Activated CD4-positive, CD25-positive, alpha-beta regulatory T cell treated with anti-CD3 and anti-CD28 coated beads, Interleukin-2, amount 50 U/mL, for 24 hours (primary cell): ENCODE measurements at regions not wholly inside any gene's neighbourhood (a gene's known extent, or its start where the extent isn't known, plus 50 kb on each side); places are given as distances from the start of the nearest gene placed in this dataset.

Source experiments
- ATAC-seq, 2 donors: fragments of 150-1000 bp; cut with Tn5 transposase; one replicate each; pipeline ENCODE4 v1.10.0; 2021; ENCODE audit warnings: mild to moderate bottlenecking in 1 of 2, moderate library complexity in 1 of 2

DNA sequence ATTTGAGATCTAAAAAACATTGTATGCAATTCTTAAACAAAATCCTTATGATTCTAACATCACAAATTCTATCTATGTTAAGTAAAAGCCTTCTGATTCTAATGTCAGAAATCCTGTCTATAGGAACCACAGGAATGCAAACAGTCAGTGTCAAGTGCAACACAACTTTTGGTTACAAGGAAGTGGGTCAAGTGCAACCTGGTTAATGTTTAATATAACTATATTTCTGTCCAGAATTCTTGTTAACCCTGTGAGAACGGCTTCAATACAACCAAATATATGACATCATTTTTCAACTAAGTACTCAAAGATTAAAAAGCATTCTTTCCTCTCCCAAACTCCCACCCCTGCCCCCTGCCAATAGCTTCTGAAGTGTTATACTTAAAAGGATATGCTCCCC is 107.9 kb upstream of the PLEKHA5 start:
- no peak for ATAC-seq

DNA sequence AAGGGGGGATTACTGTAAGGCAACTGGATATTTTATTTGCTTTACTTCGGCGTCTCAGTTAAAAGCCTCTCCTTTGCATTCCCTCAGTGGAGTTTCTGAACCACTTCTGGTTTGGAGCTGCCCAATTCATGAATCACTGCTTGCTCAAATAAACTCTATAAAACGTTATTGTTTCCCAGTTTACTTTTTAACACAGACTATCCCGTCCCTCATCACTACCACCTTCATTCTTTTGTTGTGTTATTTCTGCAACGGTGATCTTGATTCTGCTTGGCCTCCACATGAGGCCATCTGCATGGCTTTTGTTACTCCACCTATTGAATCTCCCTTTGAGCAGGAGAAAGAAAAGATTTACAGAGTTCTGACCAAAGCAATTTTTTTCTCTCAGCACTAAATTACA is 104.0 kb upstream of the PLEKHA5 start:
- ATAC-seq = no peak

DNA sequence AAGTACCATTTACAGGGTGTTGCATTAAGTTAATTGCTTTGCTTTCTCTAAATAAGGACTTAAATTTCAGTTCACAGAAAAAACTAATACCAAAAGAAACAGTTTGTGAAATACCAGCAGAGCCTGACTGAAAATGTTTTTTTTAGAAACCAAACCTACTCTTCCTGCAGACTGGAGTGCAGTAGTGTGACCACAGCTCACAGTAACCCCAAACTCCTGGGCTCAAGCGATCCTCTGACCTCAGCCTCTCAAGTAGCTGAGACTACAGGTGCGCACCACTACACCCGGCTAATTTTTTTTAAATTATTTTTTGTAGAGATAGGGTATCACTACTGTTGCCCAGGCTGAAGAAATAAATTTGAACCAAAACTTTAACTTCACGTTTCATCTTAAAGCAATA is 103.5 kb upstream of the PLEKHA5 start:
- no peak for ATAC-seq

DNA sequence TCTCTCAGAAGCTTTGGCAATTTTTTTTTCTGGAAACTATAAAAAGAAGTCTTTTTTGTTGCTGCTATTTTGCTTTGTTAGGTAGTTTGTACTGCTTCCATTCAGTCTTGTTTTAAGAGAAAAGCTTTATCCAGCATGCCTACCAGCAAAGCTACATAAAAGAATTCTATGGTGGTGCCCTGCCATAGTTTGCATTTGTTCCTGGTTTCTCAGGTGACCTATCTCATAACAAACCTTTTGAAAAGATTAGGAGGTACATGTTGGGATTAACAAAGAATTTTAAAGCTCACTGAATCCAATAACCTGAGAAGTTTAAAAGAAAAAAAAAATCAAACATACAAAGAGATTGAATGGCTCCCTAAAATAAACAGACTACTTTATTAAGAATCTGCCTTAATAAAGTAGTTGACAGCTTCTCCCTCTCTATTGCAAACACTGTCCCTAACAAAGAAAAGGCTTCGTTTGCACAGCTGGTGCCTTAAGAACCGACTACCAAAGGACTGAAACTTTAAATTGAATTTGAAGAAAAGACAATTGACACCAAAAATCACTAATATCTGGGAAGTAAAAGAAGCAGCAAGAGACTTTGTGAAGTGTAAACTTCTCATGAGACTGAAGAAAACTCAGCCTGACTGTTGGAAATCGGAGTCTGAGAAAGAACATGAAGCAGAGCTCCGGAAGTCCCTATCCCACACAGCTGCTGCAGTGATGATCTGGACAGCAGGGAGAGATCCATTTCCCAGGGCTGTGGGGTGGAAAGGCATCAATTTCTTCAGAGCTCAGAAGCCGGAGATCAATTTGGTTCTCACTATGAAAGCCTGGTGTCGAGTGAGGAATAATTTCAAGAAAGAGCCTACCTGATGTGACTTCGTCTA is 102.7 kb upstream of the PLEKHA5 start:
- no peak for ATAC-seq

DNA sequence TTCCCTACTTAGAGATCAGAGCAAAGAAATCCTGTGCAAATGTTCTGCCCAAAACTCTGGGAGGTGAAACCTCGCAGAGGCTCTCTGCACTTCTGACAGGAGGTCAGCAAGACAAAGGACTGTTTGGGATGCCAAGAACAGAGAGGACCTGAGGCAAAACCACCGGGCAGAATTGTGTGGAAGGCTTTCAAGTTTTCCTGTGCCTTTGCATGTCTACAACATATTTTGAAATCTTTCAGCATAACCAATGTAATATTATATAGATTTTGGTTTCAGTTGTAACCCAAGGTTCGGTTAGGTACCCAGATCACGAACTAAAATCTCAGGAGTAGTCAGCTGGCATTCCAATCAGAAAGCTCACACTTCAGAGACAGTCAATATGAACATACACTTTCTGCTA is 99.4 kb upstream of the PLEKHA5 start:
- no peak for ATAC-seq

DNA sequence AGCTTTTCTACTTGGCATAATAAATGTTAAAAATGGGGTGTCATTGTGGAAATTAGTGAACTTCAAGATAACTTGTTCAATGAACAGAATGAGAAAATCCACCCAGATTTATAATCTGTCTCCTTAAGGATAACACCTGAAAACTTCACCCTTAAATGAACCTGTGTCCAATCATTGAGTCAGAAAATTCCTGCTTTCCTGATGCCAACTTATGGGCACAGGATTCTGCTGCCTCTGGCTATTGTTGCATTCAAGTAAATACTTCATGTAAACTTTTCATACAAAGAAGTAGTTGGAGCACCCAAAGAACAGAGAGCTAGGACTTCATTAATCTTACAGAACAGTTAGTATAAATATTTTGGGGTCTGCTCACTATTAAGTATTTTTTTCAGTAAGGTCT is 98.9 kb upstream of the PLEKHA5 start:
- ATAC-seq = no peak

DNA sequence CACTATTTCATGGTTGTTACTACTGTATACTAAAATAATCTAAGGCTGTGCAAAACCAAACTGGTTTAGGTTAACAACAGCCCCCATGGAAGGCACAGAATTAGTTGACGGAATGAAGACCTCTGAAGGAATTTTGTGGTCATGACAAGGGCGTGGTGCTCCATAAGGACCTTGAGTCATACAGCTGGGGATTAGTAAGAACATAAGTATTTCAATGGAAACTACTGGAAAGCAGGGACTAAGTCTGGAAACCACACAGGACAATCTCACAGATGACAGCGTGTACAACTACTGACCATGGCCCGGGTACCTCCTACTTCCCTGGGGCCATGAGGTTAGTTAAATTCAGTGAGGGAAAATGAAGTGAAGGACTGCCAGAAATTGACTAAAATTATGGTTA is 98.5 kb upstream of the PLEKHA5 start:
- no peak for ATAC-seq

DNA sequence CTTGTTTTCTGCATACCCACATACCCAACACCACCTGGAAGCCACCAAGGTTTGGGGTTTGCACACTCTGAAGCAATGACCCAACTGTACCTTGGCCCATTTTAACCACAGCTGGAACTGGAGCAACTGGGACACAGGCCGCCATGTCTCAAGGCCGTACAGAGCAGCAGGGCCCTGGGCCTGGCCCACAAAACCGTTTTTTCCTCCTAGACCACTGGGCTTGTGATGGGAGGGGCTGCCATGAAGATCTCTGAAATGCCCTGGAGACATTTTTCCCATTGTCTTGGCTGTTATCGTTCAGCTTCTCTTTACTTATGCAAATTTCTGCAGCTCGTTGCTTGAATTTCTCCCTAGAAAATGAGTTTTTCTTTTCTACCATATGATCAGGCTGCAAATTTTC is 96.7 kb upstream of the PLEKHA5 start:
- ATAC-seq = no peak

DNA sequence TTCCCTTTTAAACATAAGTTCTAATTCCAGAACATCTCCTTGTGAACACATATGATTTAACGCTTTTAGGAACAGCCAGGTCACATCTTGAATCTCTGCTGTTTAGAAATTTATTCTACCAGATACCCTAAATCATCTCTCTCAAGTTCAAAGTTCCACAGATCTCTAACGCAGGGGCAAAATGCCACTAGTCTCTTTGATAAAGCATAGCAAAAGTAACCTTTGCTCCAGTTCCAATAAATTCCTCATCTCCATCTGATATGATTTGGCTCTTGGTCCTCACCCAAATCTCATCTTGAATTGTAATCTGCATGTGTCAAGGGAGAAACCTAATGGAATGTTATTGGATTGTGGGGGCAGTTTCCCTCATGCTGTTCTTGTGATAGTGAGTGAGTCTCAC is 96.3 kb upstream of the PLEKHA5 start:
- ATAC-seq = no peak

DNA sequence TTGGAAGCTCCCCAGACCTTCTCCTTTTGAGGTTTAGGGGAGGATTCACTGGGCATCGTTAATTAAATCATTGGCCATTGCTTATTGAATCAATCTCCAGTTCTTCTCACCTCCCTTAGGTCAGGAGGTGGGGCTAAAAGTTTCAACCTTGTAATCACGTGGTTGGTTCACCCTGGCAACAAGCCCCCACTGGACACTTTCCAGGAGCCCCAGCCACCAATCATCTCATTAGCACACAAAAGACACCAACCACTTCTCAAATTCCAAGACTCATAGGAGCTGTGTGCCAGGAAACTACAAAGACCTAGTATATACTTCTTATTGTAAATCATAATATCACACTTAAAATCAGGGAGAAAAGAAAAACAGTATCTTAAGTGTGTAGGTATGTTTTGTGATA is 94.6 kb upstream of the PLEKHA5 start:
- ATAC-seq = no peak

DNA sequence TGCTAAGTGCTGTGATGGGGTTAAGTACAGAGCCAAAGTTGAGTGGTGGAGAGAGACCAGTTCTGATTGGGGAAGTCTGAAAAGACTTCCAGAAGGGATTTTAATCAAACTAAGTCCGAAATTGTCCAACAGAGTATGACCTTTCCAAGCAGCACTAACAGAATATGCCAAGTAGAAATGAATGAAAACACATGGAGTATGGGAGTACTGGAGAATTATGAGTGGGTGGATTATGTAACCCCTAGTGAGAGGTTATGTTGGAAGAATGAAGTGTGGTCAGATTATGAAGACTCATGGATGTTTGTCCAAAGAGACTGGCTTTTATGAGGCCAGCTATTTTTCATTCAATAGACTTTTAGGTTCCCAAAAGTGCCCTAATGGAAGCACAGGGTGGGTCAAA is 94.0 kb upstream of the PLEKHA5 start:
- ATAC-seq = no peak

DNA sequence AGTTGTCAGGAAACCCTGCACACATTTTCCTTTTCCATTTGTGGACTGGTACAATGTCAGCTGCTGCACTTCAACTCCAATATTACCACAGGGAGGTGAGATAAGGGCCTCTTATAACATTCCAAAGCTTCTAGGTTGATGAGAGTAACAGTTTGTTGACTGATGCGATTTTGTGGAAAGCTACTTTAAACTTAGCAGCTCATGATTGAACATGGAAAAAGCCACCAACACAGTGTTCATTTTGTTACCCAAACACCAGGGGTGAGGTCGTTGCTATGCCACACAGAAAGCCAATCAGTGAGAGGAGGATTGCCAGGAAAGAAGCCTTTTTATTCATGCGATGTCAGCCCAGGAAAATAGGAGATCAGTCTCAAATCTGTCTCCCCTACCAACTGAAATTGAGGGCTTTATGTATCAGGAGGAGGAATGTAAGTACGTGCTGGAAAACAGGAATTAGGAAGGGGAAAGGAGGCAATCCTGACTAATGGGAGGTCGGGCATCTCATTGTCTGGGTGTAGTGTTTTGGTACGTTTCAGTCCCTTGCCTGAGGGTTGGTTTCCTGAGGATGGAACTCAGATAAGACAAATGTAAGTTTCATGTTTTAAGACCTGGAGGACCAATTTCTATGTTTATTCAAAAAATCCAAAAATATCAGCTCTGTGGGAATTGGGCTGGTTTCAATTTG is 92.7 kb upstream of the PLEKHA5 start:
- no peak for ATAC-seq

DNA sequence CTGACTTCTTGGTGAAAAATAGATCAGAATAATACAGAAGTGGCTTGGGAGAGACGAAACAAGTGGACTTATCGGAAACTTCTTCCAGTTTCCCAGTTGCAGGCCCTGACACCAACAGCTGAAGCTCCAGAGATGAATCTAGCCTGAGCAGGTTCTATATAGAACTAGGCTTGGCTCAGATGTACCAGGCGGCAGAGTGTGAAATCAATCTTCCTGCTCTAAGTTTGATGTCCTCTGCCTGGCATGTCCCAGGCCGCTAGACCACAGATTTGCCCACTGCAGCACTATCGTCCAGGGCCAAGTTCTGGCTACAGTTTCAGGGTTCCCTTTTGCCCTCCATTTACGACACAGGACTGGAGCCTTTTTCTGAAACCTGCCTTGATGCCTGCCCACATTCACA is 91.3 kb upstream of the PLEKHA5 start:
- ATAC-seq = no peak

DNA sequence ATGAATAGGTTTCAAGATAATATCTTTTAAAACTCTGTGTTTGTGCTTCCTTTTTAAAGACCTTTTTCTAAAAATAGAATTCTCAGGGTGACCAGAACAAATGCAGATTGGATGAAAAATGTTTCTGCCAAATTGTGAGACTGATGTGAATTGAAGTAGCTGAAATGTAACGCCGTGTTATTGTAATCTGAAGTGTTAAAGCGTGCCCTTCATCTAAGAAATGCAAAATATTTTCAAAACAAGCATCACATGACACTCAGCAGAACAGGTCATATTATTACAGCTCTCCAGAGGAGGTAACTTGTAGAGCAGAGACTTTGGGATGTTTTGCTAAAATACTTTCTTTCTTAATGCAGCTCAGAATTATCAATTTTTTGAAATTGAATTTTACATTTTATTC is 90.0 kb upstream of the PLEKHA5 start:
- no peak for ATAC-seq

DNA sequence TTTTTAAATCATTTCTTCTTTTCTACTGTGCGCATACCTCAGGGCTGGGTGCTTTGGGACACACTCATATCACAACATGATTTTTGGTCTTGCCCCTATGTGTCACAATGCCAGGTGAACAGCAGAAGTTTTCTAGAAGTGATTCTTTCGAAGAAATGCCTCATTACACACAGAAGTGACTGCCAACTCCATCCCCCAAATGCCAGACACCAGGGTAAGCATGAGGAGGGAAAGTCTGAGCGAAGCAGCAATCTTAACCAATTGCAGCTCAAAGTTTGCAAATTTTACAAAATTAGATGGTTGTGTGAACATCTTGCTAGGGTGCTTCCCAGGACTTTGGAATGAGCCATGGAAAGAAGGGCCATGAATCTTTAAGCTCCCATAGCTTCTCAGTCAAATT is 87.3 kb upstream of the PLEKHA5 start:
- no peak for ATAC-seq

DNA sequence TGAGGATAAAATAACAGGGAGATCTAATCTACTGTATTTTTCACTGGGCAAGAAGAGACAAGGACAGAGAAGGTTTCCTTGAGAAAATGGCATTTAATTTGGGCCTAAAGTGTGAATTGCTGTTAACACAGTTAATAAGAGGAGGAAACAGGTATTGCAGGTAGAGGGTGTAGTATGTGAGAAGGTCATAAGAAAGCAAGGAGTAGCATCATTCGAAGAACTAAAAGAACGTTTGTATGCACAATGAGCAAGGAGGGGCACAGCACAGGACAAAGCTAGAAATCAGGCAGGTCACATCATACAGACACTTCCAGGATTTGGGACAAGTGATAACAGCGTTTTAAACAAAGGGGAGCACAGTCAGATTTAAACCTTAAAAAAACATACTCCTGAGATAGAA is 85.1 kb upstream of the PLEKHA5 start:
- no peak for ATAC-seq

DNA sequence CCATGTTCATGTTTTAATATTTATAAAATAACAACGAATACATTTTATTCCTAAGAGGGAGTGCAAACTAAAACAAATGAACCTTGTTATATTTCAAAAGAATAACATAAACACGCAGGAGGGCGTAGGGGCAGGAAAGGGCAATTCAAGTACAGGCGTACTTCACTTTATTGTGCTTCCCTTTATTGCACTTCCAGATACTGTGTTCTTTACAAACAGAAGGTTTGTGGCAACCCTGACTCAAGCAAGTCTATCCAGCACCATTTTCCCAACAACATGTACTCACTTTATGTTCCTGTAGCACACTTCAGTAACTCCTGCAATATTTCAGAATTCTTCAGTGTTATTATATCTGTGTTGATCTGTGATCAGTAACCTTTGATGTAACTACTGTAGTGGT is 84.6 kb upstream of the PLEKHA5 start:
- ATAC-seq = no peak

DNA sequence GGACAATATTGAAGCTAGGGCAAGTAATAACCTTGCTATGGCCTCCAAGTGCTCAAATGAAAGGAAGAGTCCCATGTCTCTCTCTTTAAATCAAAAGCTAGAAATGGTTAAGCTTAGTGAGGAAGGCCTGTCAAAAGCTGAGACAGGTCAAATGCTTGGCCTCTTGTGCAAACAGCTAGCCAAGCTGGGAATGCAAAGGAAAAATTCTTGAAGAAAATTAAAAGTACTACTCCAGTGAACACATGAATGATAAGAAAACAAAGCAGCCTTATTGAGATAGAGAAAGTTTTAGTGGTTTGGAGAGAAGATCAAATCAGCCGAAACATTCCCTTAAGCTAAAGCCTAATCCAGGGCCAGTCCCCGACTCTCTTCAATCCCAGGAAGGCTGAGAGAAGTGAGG is 84.1 kb upstream of the PLEKHA5 start:
- ATAC-seq = no peak

DNA sequence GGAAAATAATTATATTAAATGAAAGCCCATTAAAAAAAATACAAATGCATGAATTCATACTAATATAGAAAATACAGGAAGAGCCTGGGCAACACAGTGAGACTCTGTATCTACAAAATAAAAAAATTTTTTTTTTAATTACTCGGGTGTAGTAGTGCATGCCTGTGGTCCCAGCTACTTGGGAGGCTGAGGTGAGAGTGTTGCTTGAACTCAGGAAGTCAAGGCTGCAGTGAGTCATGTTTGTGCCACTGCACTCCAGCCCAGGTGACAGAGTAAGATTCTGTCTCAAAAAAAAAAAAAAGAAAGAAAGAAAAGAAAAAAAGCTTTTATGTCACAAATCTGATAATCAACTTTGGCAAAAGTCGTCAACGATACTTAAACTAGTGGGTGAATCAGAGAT is 80.6 kb upstream of the PLEKHA5 start:
- no peak for ATAC-seq

DNA sequence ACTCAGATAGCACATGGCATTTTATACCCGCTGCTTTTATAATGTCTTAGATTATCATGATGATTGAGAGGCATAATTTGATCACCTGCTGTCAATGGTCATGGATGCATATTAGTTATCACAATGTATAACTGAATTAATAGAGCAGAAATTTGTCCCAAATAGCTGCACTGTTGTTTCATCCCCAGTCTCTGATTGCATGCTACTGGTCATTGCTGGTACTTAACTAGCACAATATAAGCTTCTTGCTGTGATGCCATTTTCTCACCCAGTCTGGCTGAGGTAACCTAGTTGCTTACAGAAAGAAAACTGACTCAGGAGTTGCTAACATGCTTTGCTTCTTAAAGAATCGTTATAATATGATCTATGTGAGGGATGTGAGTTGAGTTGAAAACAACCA is 76.8 kb upstream of the PLEKHA5 start:
- ATAC-seq = no peak

DNA sequence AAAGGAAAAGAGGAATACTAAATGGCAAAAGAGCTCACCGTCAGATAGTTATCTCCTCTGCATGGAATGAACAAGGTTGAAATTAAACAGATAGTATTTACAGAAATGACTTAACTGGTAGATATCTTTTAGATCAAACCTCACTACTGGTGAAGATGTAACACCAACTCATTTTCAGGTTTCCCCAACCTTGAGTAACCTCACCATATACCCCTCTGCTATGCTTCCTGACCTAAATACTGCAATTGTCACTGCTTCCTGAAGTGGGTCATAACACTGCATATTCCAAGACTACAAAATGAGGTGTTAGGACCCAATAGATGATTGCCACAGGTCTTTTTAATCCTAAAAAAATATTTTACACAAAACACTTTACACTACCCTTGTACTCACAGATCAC is 76.3 kb upstream of the PLEKHA5 start:
- ATAC-seq = no peak

DNA sequence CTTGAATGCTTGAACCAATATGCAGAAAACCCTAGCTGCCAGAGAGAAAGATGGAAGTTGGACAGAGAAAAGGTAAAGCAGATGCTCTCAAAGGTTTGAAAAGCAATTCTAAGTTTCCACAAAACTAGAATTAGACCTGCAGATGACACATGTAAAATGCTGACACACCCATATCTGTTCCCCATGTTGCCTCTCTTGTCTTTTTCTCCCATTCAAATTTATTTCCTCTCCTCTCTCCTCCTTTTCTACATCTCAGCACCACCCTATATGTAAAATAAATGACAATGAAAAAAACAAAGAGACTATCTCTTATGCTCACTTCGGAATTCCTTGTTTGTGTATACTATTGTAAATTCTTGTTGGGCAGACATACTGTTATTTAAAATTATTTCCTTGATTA is 75.5 kb upstream of the PLEKHA5 start:
- ATAC-seq = no peak

DNA sequence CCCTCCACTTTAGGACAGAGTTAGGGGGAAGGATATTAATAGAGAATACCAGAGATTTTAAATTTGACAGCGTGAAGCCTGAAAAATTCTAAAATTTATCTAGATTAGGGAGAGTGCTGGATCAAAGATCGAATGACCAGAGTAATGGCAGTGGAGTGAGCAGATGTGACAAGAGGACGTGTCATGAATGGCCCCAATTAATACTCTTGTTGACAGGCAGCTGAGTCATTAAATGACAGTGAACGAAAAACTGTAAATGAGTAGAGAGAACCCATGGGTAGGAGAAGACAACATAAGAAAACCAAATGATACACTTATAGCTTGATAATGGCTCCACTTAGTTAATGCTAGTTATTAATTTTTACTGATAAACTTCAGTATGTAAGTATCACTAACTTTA is 73.9 kb upstream of the PLEKHA5 start:
- ATAC-seq = no peak

DNA sequence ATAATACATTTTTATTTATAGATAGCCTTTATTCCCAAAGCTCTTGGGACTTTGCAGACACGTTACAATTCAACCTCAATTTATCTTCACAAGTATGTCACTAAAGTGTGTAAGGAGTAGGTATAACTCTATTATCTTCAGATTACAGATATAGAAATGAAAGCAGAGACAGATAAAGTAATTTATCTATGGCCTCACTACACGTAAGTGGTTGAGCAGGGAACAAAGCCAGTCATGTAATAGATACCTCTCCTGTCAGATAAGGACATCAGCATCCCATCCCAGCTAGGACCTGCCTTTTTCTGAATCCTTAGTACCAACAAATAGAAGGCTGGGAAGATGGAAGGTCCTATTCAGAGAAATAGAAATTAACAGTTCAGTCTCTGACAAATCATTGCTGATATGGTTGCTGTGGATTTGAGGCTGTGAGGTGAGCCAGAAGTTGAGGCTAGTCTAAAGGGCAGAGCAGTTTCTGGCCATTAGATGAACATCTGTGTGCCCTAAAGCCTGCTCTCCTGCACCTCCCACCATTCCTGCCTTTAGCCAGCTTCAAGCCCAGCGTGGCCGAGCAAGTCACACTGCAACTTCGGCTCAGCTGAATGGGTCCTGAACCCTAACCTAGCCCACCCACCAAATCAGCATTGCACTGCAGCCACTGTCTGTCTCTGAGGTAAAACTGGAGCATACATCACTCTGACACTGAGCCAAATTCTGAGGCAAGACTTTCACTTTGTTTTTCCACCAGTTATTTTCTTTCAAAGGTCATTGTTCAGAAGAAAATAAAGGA is 71.1 kb upstream of the PLEKHA5 start:
- no peak for ATAC-seq
